SH-SY5Y (cell line): ENCODE measurements at regions not wholly inside any gene's neighbourhood (a gene's known extent, or its start where the extent isn't known, plus 50 kb on each side); places are given as distances from the start of the nearest gene placed in this dataset.

Experiments
- GATA2 ChIP-seq: IDR thresholded peaks from 2 replicates; pipeline ENCODE4 v1.6.1; 2011; ENCODE audit warnings: mild to moderate bottlenecking, low read depth, low read length
- GATA3 ChIP-seq: IDR thresholded peaks from 2 replicates; pipeline ENCODE4 v1.6.1; 2011; ENCODE audit warnings: low read depth, mild to moderate bottlenecking, low read length, moderate library complexity

DNA sequence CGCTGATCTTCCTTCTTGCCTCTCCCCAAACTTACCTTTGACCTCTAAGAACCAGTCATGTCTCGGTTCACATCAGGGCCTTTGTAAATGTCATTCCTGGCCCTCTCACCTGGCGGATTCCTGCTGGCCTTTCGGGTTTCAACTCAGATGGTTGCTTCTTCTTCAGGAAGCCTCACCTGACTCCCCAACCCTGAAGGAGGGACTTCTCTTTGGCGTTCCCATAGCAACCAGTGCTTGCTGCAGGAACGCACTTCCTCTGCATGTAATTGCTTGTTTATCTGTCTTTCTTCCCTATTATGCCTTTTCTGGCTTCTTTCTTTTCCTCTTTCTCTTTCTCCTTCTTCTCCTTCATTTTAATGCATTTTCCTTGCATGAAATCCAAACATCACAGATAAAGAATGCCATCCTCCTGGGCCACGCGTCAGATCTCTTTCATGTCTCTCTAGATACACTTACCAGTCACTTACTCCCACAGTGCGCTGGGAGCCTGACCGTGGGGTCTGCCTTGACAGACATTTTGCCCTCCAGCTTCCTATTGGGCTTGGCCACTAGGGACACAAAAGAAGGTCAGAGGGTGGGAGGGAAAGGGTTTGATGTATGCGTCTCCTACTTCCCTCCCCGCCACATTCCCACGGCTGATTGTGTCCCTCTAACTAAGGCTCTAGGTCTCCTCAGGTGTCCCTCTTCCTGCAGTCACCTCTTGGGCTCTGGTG, 295.7 kb upstream of the TSHZ2 start:
- TF ChIP-seq GATA2 (no peak), GATA3 (no peak)
